A673 (cell line): ENCODE measurements at regions not wholly inside any gene's neighbourhood (a gene's known extent, or its start where the extent isn't known, plus 50 kb on each side); places are given as distances from the start of the nearest gene placed in this dataset.

ENCODE experiments used
- CTCF ChIP-seq: fragments of 300-800, 200-600 bp; sonication (generic); conservative IDR thresholded peaks from 2 replicates; pipeline ENCODE4 v1.5.1; 2017; ENCODE audit warnings: low read depth, mild to moderate bottlenecking, antibody characterized with exemption, low read length, moderate library complexity, mixed read lengths
- EZH2 ChIP-seq: fragments of 200-600 bp; sonication (generic); IDR thresholded peaks from 2 replicates; pipeline ENCODE4 v1.6.1; 2017; ENCODE audit warnings: borderline replicate concordance, low read depth, mild to moderate bottlenecking, mixed read lengths, antibody characterized with exemption, low read length; ENCODE audit not compliant: poor library complexity, severe bottlenecking

- TF ChIP-seq EZH2 (no peak), CTCF (no peak)
Observed at GRCh38 chr16:61057635-61058034, 978.6 kb downstream of the CDH8 start.
